ENCODE measurements at regions not wholly inside any gene's neighbourhood (a gene's known extent, or its start where the extent isn't known, plus 50 kb on each side); places are given as distances from the start of the nearest gene placed in this dataset.

DNA sequence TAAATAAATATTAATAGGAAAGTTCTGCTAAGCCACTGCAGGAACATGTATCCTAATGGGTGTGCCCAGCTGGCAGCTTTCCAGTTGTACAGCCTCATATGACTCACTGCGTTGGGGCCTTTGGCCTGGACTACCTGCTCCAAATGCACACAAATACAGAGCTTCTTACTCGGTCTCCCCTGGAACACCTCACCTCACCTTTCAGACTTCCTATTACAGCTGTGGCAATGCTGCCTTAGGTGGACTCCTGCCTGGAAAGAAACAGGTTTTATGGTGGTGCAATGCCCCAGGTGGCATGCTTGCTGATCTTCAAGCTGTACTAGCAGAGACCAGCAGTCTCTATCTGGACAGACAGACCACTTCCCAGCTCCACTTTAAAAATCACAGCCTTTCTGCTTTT, 85.7 kb upstream of the EXOC1L start:
- TF ChIP-seq, protein P1, sequence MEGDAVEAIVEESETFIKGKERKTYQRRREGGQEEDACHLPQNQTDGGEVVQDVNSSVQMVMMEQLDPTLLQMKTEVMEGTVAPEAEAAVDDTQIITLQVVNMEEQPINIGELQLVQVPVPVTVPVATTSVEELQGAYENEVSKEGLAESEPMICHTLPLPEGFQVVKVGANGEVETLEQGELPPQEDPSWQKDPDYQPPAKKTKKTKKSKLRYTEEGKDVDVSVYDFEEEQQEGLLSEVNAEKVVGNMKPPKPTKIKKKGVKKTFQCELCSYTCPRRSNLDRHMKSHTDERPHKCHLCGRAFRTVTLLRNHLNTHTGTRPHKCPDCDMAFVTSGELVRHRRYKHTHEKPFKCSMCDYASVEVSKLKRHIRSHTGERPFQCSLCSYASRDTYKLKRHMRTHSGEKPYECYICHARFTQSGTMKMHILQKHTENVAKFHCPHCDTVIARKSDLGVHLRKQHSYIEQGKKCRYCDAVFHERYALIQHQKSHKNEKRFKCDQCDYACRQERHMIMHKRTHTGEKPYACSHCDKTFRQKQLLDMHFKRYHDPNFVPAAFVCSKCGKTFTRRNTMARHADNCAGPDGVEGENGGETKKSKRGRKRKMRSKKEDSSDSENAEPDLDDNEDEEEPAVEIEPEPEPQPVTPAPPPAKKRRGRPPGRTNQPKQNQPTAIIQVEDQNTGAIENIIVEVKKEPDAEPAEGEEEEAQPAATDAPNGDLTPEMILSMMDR (conservative IDR thresholded peaks at IDR 0.05; ENCODE audit: low read depth, low read length) = no peak
- no peak for TF ChIP-seq EZH2phosphoT487 (IDR thresholded peaks at IDR 0.05; ENCODE audit: borderline replicate concordance, low read length)
